ENCODE measurements at regions not wholly inside any gene's neighbourhood (a gene's known extent, or its start where the extent isn't known, plus 50 kb on each side); places are given as distances from the start of the nearest gene placed in this dataset.

GRCh38 chr12:40164034-40164433 is 58.2 kb upstream of the SLC2A13 start:
- TF ChIP-seq POLR2A (IDR thresholded peaks at IDR 0.05) (no peak), POLR2AphosphoS5 (IDR thresholded peaks at IDR 0.05) (no peak)
- TF ChIP-seq, protein P1, sequence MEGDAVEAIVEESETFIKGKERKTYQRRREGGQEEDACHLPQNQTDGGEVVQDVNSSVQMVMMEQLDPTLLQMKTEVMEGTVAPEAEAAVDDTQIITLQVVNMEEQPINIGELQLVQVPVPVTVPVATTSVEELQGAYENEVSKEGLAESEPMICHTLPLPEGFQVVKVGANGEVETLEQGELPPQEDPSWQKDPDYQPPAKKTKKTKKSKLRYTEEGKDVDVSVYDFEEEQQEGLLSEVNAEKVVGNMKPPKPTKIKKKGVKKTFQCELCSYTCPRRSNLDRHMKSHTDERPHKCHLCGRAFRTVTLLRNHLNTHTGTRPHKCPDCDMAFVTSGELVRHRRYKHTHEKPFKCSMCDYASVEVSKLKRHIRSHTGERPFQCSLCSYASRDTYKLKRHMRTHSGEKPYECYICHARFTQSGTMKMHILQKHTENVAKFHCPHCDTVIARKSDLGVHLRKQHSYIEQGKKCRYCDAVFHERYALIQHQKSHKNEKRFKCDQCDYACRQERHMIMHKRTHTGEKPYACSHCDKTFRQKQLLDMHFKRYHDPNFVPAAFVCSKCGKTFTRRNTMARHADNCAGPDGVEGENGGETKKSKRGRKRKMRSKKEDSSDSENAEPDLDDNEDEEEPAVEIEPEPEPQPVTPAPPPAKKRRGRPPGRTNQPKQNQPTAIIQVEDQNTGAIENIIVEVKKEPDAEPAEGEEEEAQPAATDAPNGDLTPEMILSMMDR (IDR thresholded peaks at IDR 0.05 in 8 of 11, conservative IDR thresholded peaks at IDR 0.05 in 3 of 11), result no peak
